Adrenal gland (tissue), 9 donors: ENCODE measurements at regions not wholly inside any gene's neighbourhood (a gene's known extent, or its start where the extent isn't known, plus 50 kb on each side); places are given as distances from the start of the nearest gene placed in this dataset.

Source experiments
- DNase-seq, 7 donors: peaks; one replicate each; pipeline ENCODE4 v3.0.0-alpha.2; 2019 to 2020
- H3K27ac ChIP-seq, 5 donors: fragments of 200-600 bp; sonication (generic) in 4 of 5; 1 replicate in 3 of 5; 2 replicates in 2 of 5; pipeline versions ENCODE4 v1.5.1 to v1.8.0; 2016 to 2020; ENCODE audit warnings: mild to moderate bottlenecking in 1 of 5
- H3K27me3 ChIP-seq: fragments of 200-600 bp; 2 replicates; pipeline ENCODE4 v1.8.0; 2021
- H3K36me3 ChIP-seq, 2 donors: fragments of 200-600 bp; replicated peaks in 1 of 2; 1 replicate in 1 of 2; 2 replicates in 1 of 2; pipeline versions ENCODE4 v1.5.1 to v1.8.0; 2018 to 2022
- H3K4me1 ChIP-seq, 2 donors: fragments of 200-600 bp; replicated peaks in 1 of 2; 1 replicate in 1 of 2; 2 replicates in 1 of 2; pipeline versions ENCODE4 v1.5.1 to v1.8.0; 2018 to 2021
- H3K4me3 ChIP-seq, 4 donors: fragments of 200-600 bp; sonication (generic) in 3 of 4; one replicate each; pipeline ENCODE4 v1.5.1; 2016 to 2018
- H3K9me3 ChIP-seq, 3 donors: fragments of 200-600 bp; sonication (generic) in 1 of 3; replicated peaks in 1 of 3; 1 replicate in 2 of 3; 2 replicates in 1 of 3; pipeline versions ENCODE4 v1.5.1 to v1.8.0; 2016 to 2021
- POLR2A ChIP-seq, 2 donors: fragments of 450-650 bp; IDR thresholded peaks; one replicate each; pipeline ENCODE4 v1.6.1; 2017; ENCODE audit warnings: antibody characterized with exemption in 2 of 2, mild to moderate bottlenecking in 2 of 2, moderate library complexity in 1 of 2
- WGBS, 4 donors: extraction: QIAGEN DNeasy Blood & Tissue Kit in 2 of 4; methylation state at CpG; one replicate each; pipeline versions ENCODE4 v1.1.5 to v1.1.7; 2013 to 2017; 5-methylcytosine and 5-hydroxymethylcytosine counted together
- intact Hi-C, 2 donors: fragments of 100-400 bp; cut with DNase I; formaldehyde crosslinking; loops; one replicate each; pipeline versions ENCODE4 v1.14.1 to v1.15.0; 2022 to 2023
- TF ChIP-seq, protein P1 (sequence below), 6 experiments: fragments of 450-650 bp in 4 of 6; fragments of 200-600 bp in 2 of 6; sonication (generic) in 1 of 6; IDR thresholded peaks; 1 replicate in 5 of 6; 2 replicates in 1 of 6; pipeline versions ENCODE4 v1.5.1 to v1.8.0; 2016 to 2021; ENCODE audit warnings: antibody characterized with exemption in 6 of 6, mild to moderate bottlenecking in 2 of 6, moderate library complexity in 1 of 6
- donor health status: healthy with polysubstance abuse.
- donor health status: Bipolar disorder and iron deficiency.
- donor health status: DM: yes; HTN: yes; CAD: no.
- donor health status: DM: no; HTN: no; CAD: no.
- donor health status: DM: no; HTN: no; CAD: no.

DNA sequence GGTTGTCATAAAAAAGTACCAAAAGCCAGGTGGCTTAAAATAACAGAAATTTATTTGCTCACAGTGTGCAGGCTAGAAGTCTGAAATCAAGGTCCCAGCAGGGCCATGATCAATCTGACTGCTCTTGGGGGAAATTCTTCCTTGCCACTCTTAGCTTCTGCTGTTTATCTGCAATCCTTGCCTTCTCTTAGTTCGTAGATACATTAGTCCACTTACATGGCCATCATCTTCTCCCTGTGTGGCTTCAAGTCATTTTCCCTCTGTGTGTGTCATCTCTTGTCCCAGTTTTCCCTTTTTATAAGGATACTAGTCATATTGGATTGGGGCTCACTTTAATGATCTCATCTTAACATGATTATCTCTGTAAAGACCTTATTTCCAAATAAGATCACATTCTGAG is 124.0 kb upstream of the NCAM2 start:
- H3K27me3 ChIP-seq, result no peaks in the 10 kb centered on the region
- H3K36me3 ChIP-seq, result no peaks in the 10 kb centered on the region
- WGBS, 4 donors, result 45 to 86% (median 63%) methylated on average over 1 of the region's 1 CpG
- DNase-seq, result no peak
- TF ChIP-seq, protein P1, sequence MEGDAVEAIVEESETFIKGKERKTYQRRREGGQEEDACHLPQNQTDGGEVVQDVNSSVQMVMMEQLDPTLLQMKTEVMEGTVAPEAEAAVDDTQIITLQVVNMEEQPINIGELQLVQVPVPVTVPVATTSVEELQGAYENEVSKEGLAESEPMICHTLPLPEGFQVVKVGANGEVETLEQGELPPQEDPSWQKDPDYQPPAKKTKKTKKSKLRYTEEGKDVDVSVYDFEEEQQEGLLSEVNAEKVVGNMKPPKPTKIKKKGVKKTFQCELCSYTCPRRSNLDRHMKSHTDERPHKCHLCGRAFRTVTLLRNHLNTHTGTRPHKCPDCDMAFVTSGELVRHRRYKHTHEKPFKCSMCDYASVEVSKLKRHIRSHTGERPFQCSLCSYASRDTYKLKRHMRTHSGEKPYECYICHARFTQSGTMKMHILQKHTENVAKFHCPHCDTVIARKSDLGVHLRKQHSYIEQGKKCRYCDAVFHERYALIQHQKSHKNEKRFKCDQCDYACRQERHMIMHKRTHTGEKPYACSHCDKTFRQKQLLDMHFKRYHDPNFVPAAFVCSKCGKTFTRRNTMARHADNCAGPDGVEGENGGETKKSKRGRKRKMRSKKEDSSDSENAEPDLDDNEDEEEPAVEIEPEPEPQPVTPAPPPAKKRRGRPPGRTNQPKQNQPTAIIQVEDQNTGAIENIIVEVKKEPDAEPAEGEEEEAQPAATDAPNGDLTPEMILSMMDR (IDR thresholded peaks at IDR 0.05), result no peak
- TF ChIP-seq POLR2A (IDR thresholded peaks at IDR 0.05), result no peak
- H3K9me3 ChIP-seq, result peaks cover 0 to 4% (median 0%) of the 10 kb centered on the region in 3 donors
- H3K27ac ChIP-seq, result no peak overlapping the region
- no peak overlapping the region for H3K4me3 ChIP-seq
- intact Hi-C loops, result no loop called here
- H3K4me1 ChIP-seq, result no peaks in the 10 kb centered on the region

DNA sequence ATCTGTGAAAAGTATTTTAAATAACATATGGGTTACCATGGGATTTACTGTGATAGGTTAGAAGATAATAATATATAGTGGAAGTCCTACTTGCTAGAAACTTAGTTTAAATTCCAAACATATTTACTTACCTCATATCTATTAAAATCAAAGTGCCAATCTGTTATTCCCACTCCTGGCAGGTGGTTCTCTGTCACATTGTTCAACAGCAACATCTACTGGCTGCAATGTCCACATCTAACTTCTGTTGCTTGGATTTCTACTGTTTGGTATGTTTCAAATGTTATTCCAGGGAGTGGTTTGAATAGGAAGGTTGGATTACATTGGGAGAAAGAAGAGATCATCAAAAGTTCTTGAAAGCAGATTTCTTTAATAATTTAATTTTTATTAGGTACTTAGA is 122.5 kb upstream of the NCAM2 start:
- Histone ChIP-seq H3K4me1 (no peaks in the 10 kb centered on the region), H3K27ac (no peak overlapping the region), H3K36me3 (no peaks in the 10 kb centered on the region), H3K27me3 (no peaks in the 10 kb centered on the region), H3K9me3 (peaks cover 0 to 4% (median 0%) of the 10 kb centered on the region in 3 donors), H3K4me3 (no peak overlapping the region)
- TF ChIP-seq, protein P1 (IDR thresholded peaks at IDR 0.05), result no peak
- no peak for TF ChIP-seq POLR2A (IDR thresholded peaks at IDR 0.05)
- no peak for DNase-seq
- intact Hi-C loops, result no loop called here

DNA sequence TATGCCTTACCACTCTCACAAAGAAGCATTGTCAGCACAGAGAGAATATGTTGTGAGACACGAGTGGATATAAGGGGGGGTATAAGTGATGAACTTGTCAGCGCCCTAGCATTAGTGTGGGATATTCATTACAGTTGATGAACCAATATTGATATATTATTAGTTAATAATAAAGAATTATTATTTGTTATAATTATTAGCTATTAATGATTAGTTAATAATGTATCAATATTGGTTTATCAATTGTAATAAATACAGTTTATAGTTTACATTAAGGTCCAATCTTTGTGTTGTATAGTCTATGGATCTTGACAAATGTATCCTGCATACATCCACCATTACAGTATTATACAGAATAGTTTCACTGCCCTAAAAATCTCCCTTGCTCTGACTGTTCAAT is 120.2 kb upstream of the NCAM2 start:
- H3K9me3 ChIP-seq, result peaks cover 0 to 4% (median 0%) of the 10 kb centered on the region in 3 donors
- no peaks in the 10 kb centered on the region for H3K27me3 ChIP-seq
- no peaks in the 10 kb centered on the region for H3K36me3 ChIP-seq
- DNase-seq, result no peak
- TF ChIP-seq, protein P1 (IDR thresholded peaks at IDR 0.05), result no peak
- no peak for TF ChIP-seq POLR2A (IDR thresholded peaks at IDR 0.05)
- H3K27ac ChIP-seq, result no peak overlapping the region
- no peaks in the 10 kb centered on the region for H3K4me1 ChIP-seq
- intact Hi-C loops, result no loop called here
- no peak overlapping the region for H3K4me3 ChIP-seq
- WGBS, 4 donors, result 70 to 86% (median 84%) methylated on average over 2 of the region's 2 CpGs

DNA sequence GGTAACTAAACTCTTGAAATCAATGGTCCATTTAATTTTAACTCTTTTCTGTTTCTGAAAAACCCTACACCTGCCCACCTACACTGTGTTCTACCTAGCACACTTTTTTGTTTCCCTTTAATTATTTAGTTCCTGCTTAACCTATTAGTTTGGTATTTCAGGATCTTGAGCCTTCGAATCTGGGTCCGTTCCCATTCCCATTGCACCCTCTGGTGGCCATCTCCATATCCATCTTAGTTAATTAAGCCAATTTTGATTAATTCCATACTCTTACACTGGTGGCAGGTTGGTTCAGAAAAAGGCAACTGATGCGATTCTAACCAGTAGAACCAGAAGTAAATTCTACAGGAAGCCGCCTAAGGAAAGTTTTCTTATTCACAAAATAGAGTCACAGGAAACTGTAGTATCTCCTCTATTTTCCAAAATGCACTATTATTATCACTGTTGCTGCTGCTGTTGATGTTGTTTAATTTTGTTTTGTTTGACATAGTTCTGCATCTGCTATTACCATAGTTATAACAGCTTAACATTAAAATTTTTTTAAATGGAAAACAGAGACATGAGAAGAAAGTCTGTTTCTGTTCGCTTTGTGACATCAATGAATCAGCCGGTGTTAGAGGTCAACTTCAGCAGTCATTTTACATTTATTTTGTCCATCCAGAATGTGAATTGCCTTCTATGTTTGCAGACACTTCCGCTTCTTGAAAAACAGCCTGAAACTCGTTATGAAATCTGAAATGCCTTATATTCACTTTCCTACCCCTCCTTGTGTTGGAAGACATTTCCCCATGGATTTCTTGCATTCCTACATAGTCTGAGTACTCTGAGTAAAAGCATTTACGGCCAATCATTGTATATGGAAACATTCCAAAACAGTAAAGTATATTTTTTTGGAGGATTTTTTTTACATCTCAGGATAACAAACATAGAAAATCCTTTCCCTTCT is 115.5 kb upstream of the NCAM2 start:
- Histone ChIP-seq H3K4me1 (no peaks in the 10 kb centered on the region), H3K27ac (no peak overlapping the region), H3K27me3 (no peaks in the 10 kb centered on the region), H3K4me3 (no peak overlapping the region), H3K9me3 (no peaks in the 10 kb centered on the region), H3K36me3 (no peaks in the 10 kb centered on the region)
- peak; percentile 14 to 60 (median 41) for DNase-seq
- intact Hi-C loops, result no loop called here
- 32 to 38% (median 33%) methylated on average over 9 of the region's 9 CpGs for WGBS, 4 donors
- TF ChIP-seq POLR2A (IDR thresholded peaks at IDR 0.05), result no peak
- TF ChIP-seq, protein P1 (IDR thresholded peaks at IDR 0.05), result peak; percentile 39 to 63 (median 58)
